GM12892 (cell line): ENCODE measurements at regions not wholly inside any gene's neighbourhood (a gene's known extent, or its start where the extent isn't known, plus 50 kb on each side); places are given as distances from the start of the nearest gene placed in this dataset.

Experiments used
- POLR2A ChIP-seq: IDR thresholded peaks from 2 replicates; pipeline ENCODE4 v1.6.1; 2011; ENCODE audit warnings: low read depth, low read length, control low read depth
- POLR2AphosphoS5 ChIP-seq: IDR thresholded peaks from 2 replicates; pipeline ENCODE4 v1.6.1; 2011; ENCODE audit warnings: low read depth, low read length, control low read depth
- TAF1 ChIP-seq: IDR thresholded peaks from 2 replicates; pipeline ENCODE4 v1.6.1; 2011; ENCODE audit warnings: low read depth, mild to moderate bottlenecking, control low read depth, low read length, borderline replicate concordance

DNA sequence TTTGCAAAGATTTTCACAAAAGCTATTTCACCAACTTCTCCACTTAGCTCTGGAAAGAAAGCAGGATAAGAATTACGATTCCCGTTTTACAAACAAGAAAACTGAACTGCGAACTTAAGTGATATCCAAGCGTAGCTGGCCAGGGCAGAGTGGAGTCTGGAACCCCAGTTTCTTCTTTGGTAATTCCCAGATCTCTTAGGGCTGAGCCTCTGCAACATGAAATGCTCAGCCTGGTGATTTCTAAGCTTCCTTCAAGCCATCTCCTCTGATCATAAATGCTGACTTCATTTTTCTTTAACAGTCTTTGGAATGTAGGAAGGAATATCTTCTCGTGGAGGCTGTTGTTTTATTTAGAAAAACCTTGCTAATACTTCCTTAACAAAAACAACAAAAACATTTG lies 620.0 kb downstream of the CCDC171 start:
- no peak for TF ChIP-seq POLR2A
- TF ChIP-seq POLR2AphosphoS5, result no peak
- TF ChIP-seq TAF1, result no peak
